Hepatocyte (in vitro differentiated cells): ENCODE measurements at regions not wholly inside any gene's neighbourhood (a gene's known extent, or its start where the extent isn't known, plus 50 kb on each side); places are given as distances from the start of the nearest gene placed in this dataset.

Source experiments
- DNase-seq: peaks from one replicate; pipeline ENCODE4 v3.0.0-alpha.2; 2016; ENCODE audit warnings: low spot score
- H2AFZ ChIP-seq: fragments of 200-600 bp; sonication (generic); 2 replicates; pipeline ENCODE4 v1.6.0; 2016; ENCODE audit warnings: antibody characterized with exemption, mild to moderate bottlenecking
- H3K27ac ChIP-seq: fragments of 200-600 bp; sonication (generic); 2 replicates; pipeline ENCODE4 v1.5.1; 2016; ENCODE audit warnings: mild to moderate bottlenecking
- H3K27me3 ChIP-seq: fragments of 200-600 bp; sonication (generic); 2 replicates; pipeline ENCODE4 v1.6.1; 2016
- H3K36me3 ChIP-seq: fragments of 200-600 bp; sonication (generic); replicated peaks from 2 replicates; pipeline ENCODE4 v1.5.1; 2016; ENCODE audit warnings: low read depth; ENCODE audit not compliant: insufficient read depth
- H3K4me1 ChIP-seq: fragments of 200-600 bp; sonication (generic); 2 replicates; pipeline ENCODE4 v1.5.1; 2016; ENCODE audit warnings: mild to moderate bottlenecking, moderate library complexity; ENCODE audit not compliant: insufficient read depth
- H3K4me2 ChIP-seq: fragments of 200-600 bp; sonication (generic); 2 replicates; pipeline ENCODE4 v1.6.0; 2016
- H3K4me3 ChIP-seq: fragments of 200-600 bp; sonication (generic); 2 replicates; pipeline ENCODE4 v1.5.1; 2016; ENCODE audit warnings: mild to moderate bottlenecking
- H3K79me2 ChIP-seq: fragments of 200-600 bp; sonication (generic); 2 replicates; pipeline ENCODE4 v1.6.0; 2017; ENCODE audit warnings: mild to moderate bottlenecking
- H3K9me2 ChIP-seq: fragments of 200-600 bp; sonication (generic); replicated peaks from 2 replicates; pipeline ENCODE4 v1.6.0; 2017; ENCODE audit warnings: mild to moderate bottlenecking; ENCODE audit not compliant: insufficient read depth
- H3K9me3 ChIP-seq: fragments of 200-600 bp; sonication (generic); 2 replicates; pipeline ENCODE4 v1.5.1; 2016; ENCODE audit warnings: low read depth, mild to moderate bottlenecking
- H4K20me1 ChIP-seq: fragments of 200-600 bp; sonication (generic); 2 replicates; pipeline ENCODE4 v1.6.0; 2016; ENCODE audit warnings: mild to moderate bottlenecking; ENCODE audit not compliant: insufficient read depth, poor library complexity, severe bottlenecking
- CTCF ChIP-seq: fragments of 200-600 bp; sonication (generic); IDR thresholded peaks from 2 replicates; pipeline ENCODE4 v1.5.1; 2016; ENCODE audit warnings: antibody characterized with exemption, mild to moderate bottlenecking; ENCODE audit not compliant: poor library complexity
- EZH2 ChIP-seq: fragments of 200-600 bp; sonication (generic); IDR thresholded peaks from 2 replicates; pipeline ENCODE4 v1.6.1; 2016; ENCODE audit warnings: antibody characterized with exemption, mild to moderate bottlenecking, borderline replicate concordance
- EZH2phosphoT487 ChIP-seq: fragments of 200-600 bp; sonication (generic); IDR thresholded peaks from one replicate; pipeline ENCODE4 v1.6.1; 2018; ENCODE audit warnings: antibody characterized with exemption, mild to moderate bottlenecking, low read depth, moderate library complexity; ENCODE audit not compliant: unreplicated experiment, severe bottlenecking
- WGBS: methylation state at CpG from one replicate; pipeline ENCODE4 v1.1.6; 2016; ENCODE audit warnings: low lambda C conversion rate; ENCODE audit errors: missing lambda C conversion rate; 5-methylcytosine and 5-hydroxymethylcytosine counted together

GRCh38 chr6:78340755-78341154 is 526.6 kb upstream of the IRAK1BP1 start:
- Histone ChIP-seq H3K27ac (no peak overlapping the region), H3K4me2 (no peak overlapping the region), H3K4me1 (no peaks in the 10 kb centered on the region), H3K4me3 (no peak overlapping the region), H3K9me3 (no peaks in the 10 kb centered on the region), H3K36me3 (no peaks in the 10 kb centered on the region), H3K27me3 (no peaks in the 10 kb centered on the region), H3K9me2 (no peaks in the 10 kb centered on the region), H4K20me1 (no peaks in the 10 kb centered on the region), H2AFZ (no peak overlapping the region), H3K79me2 (no peaks in the 10 kb centered on the region)
- no peak for DNase-seq
- TF ChIP-seq EZH2 (no peak), EZH2phosphoT487 (no peak), CTCF (no peak)

GRCh38 chr6:78345882-78346281 is 521.5 kb upstream of the IRAK1BP1 start:
- Histone ChIP-seq H3K27ac (no peak overlapping the region), H3K36me3 (no peaks in the 10 kb centered on the region), H3K9me3 (no peaks in the 10 kb centered on the region), H3K4me3 (no peak overlapping the region), H4K20me1 (no peaks in the 10 kb centered on the region), H3K79me2 (no peaks in the 10 kb centered on the region), H2AFZ (no peak overlapping the region), H3K4me1 (no peaks in the 10 kb centered on the region), H3K27me3 (no peaks in the 10 kb centered on the region), H3K4me2 (no peak overlapping the region), H3K9me2 (no peaks in the 10 kb centered on the region)
- TF ChIP-seq EZH2: no peak
- no peak for TF ChIP-seq EZH2phosphoT487
- DNase-seq: no peak
- WGBS: 49% methylated on average over 2 of the region's 2 CpGs

- Histone ChIP-seq H3K27me3 (no peaks in the 10 kb centered on the region), H3K9me3 (no peaks in the 10 kb centered on the region), H3K4me3 (no peak overlapping the region), H3K4me2 (no peak overlapping the region), H4K20me1 (no peaks in the 10 kb centered on the region), H3K9me2 (no peaks in the 10 kb centered on the region), H2AFZ (no peak overlapping the region), H3K36me3 (no peaks in the 10 kb centered on the region), H3K79me2 (no peaks in the 10 kb centered on the region), H3K27ac (no peak overlapping the region), H3K4me1 (no peaks in the 10 kb centered on the region)
- WGBS: 65% methylated on average over 3 of the region's 3 CpGs
- TF ChIP-seq EZH2 (no peak), EZH2phosphoT487 (no peak), CTCF (no peak)
- DNase-seq: no peak
Observed at GRCh38 chr6:78347191-78347916, 520.0 kb upstream of the IRAK1BP1 start.

- H3K27me3 ChIP-seq: no peaks in the 10 kb centered on the region
- H3K27ac ChIP-seq: no peak overlapping the region
- H3K9me3 ChIP-seq: no peaks in the 10 kb centered on the region
- no peaks in the 10 kb centered on the region for H3K9me2 ChIP-seq
- H4K20me1 ChIP-seq: no peaks in the 10 kb centered on the region
- no peak overlapping the region for H3K4me3 ChIP-seq
- no peaks in the 10 kb centered on the region for H3K79me2 ChIP-seq
- TF ChIP-seq CTCF (no peak), EZH2phosphoT487 (no peak), EZH2 (no peak)
- DNase-seq: no peak
- H3K4me2 ChIP-seq: no peak overlapping the region
- WGBS: 85% methylated on average over 1 of the region's 1 CpG
- H3K4me1 ChIP-seq: no peaks in the 10 kb centered on the region
- H2AFZ ChIP-seq: no peak overlapping the region
- no peaks in the 10 kb centered on the region for H3K36me3 ChIP-seq
Observed at GRCh38 chr6:78353040-78353439, 514.3 kb upstream of the IRAK1BP1 start.
